ENCODE measurements at regions not wholly inside any gene's neighbourhood (a gene's known extent, or its start where the extent isn't known, plus 50 kb on each side); places are given as distances from the start of the nearest gene placed in this dataset.

- ATAC-seq (no peak), DNase-seq (no peak)
- Mint-ChIP-seq H3K4me3 (no peak overlapping the region), H3K36me3 (ENCODE audit: low read depth) (no peaks in the 10 kb centered on the region), H3K27me3 (no peaks in the 10 kb centered on the region), H3K9me3 (ENCODE audit: low read depth) (peaks cover 4% of the 10 kb centered on the region), H3K4me1 (no peaks in the 10 kb centered on the region), H3K27ac (no peak overlapping the region)
- ChIA-PET POLR2A (no interaction called here), CTCF (interaction anchor here (1.1 kb wide), 1 partner anchor 13 kb away, joined by 3 read pairs; no protein-coding TSS in a partner anchor)
- intact Hi-C loops (cut with DNase I, micrococcal nuclease): no loop called here
These were observed 343.8 kb upstream of the PLSCR5 start for GRCh38 chr3:146948985-146949384.

GRCh38 chr3:146948186-146948585 lies 343.0 kb upstream of the PLSCR5 start:
- CTCF ChIA-PET: interaction anchor here (1.1 kb wide), 1 partner anchor 12 kb away, joined by 3 read pairs; no protein-coding TSS in a partner anchor
- ATAC-seq (no peak), DNase-seq (no peak)
- POLR2A ChIA-PET: no interaction called here
- Mint-ChIP-seq H3K4me1 (no peaks in the 10 kb centered on the region), H3K27ac (no peak overlapping the region), H3K27me3 (no peaks in the 10 kb centered on the region), H3K36me3 (ENCODE audit: low read depth) (no peaks in the 10 kb centered on the region), H3K9me3 (ENCODE audit: low read depth) (peaks cover 4% of the 10 kb centered on the region), H3K4me3 (no peak overlapping the region)
- intact Hi-C loops (cut with DNase I, micrococcal nuclease): no loop called here

- H3K4me3 Mint-ChIP-seq: no peak overlapping the region
- POLR2A ChIA-PET: no interaction called here
- no peaks in the 10 kb centered on the region for H3K4me1 Mint-ChIP-seq
- CTCF ChIA-PET: no interaction called here
- intact Hi-C loops (cut with DNase I, micrococcal nuclease): no loop called here
- no peaks in the 10 kb centered on the region for H3K9me3 Mint-ChIP-seq (ENCODE audit: low read depth)
- ATAC-seq (no peak), DNase-seq (no peak)
- no peaks in the 10 kb centered on the region for H3K27me3 Mint-ChIP-seq
- H3K27ac Mint-ChIP-seq: no peak overlapping the region
- no peaks in the 10 kb centered on the region for H3K36me3 Mint-ChIP-seq (ENCODE audit: low read depth)
These were observed 324.6 kb upstream of the PLSCR5 start for GRCh38 chr3:146929696-146930095.

GRCh38 chr3:146928421-146929059 lies 323.4 kb upstream of the PLSCR5 start:
- Mint-ChIP-seq H3K27ac (no peak overlapping the region), H3K27me3 (no peaks in the 10 kb centered on the region), H3K9me3 (ENCODE audit: low read depth) (no peaks in the 10 kb centered on the region), H3K4me1 (no peaks in the 10 kb centered on the region), H3K36me3 (ENCODE audit: low read depth) (no peaks in the 10 kb centered on the region), H3K4me3 (no peak overlapping the region)
- intact Hi-C loops (cut with DNase I, micrococcal nuclease): no loop called here
- ChIA-PET POLR2A (no interaction called here), CTCF (no interaction called here)
- DNase-seq (no peak), ATAC-seq (no peak)

GRCh38 chr3:146921693-146922092 lies 316.5 kb upstream of the PLSCR5 start:
- H3K27ac Mint-ChIP-seq: no peak overlapping the region
- intact Hi-C loops (cut with DNase I, micrococcal nuclease): no loop called here
- POLR2A ChIA-PET: no interaction called here
- H3K4me3 Mint-ChIP-seq: no peak overlapping the region
- no peaks in the 10 kb centered on the region for H3K36me3 Mint-ChIP-seq (ENCODE audit: low read depth)
- H3K4me1 Mint-ChIP-seq: no peaks in the 10 kb centered on the region
- H3K9me3 Mint-ChIP-seq (ENCODE audit: low read depth): no peaks in the 10 kb centered on the region
- no peaks in the 10 kb centered on the region for H3K27me3 Mint-ChIP-seq
- no peak for DNase-seq
- ATAC-seq: no peak
- CTCF ChIA-PET: no interaction called here

- Mint-ChIP-seq H3K27me3 (no peaks in the 10 kb centered on the region), H3K36me3 (ENCODE audit: low read depth) (no peaks in the 10 kb centered on the region), H3K4me3 (no peak overlapping the region), H3K9me3 (ENCODE audit: low read depth) (no peaks in the 10 kb centered on the region), H3K4me1 (no peaks in the 10 kb centered on the region), H3K27ac (no peak overlapping the region)
- intact Hi-C loops (cut with DNase I, micrococcal nuclease): no loop called here
- ATAC-seq: no peak
- CTCF ChIA-PET: no interaction called here
- DNase-seq: no peak
- POLR2A ChIA-PET: no interaction called here
These were observed 309.3 kb upstream of the PLSCR5 start for GRCh38 chr3:146914409-146914808.

- Mint-ChIP-seq H3K4me1 (no peaks in the 10 kb centered on the region), H3K4me3 (no peak overlapping the region), H3K27me3 (no peaks in the 10 kb centered on the region), H3K9me3 (ENCODE audit: low read depth) (no peaks in the 10 kb centered on the region), H3K27ac (no peak overlapping the region), H3K36me3 (ENCODE audit: low read depth) (no peaks in the 10 kb centered on the region)
- ATAC-seq: no peak
- ChIA-PET CTCF (no interaction called here), POLR2A (no interaction called here)
- intact Hi-C loops (cut with DNase I, micrococcal nuclease): no loop called here
- no peak for DNase-seq
These were observed 307.3 kb upstream of the PLSCR5 start for GRCh38 chr3:146912241-146913015.

GRCh38 chr3:146903927-146904326 lies 298.8 kb upstream of the PLSCR5 start:
- POLR2A ChIA-PET: no interaction called here
- Mint-ChIP-seq H3K4me1 (no peaks in the 10 kb centered on the region), H3K9me3 (ENCODE audit: low read depth) (no peaks in the 10 kb centered on the region)

GRCh38 chr3:146899171-146899570 lies 294.0 kb upstream of the PLSCR5 start:
- no peaks in the 10 kb centered on the region for H3K36me3 Mint-ChIP-seq (ENCODE audit: low read depth)
- ATAC-seq (no peak), DNase-seq (no peak)
- CTCF ChIA-PET: no interaction called here
- intact Hi-C loops (cut with DNase I, micrococcal nuclease): no loop called here
- H3K4me1 Mint-ChIP-seq: no peaks in the 10 kb centered on the region
- H3K9me3 Mint-ChIP-seq (ENCODE audit: low read depth): no peaks in the 10 kb centered on the region
- POLR2A ChIA-PET: no interaction called here
- H3K27ac Mint-ChIP-seq: no peak overlapping the region
- no peaks in the 10 kb centered on the region for H3K27me3 Mint-ChIP-seq
- no peak overlapping the region for H3K4me3 Mint-ChIP-seq

More at GRCh38 chr3:146903927-146904326, 298.8 kb upstream of the PLSCR5 start:
- no peak for ATAC-seq
- no peaks in the 10 kb centered on the region for H3K36me3 Mint-ChIP-seq (ENCODE audit: low read depth)
- H3K27ac Mint-ChIP-seq: no peak overlapping the region
- H3K4me3 Mint-ChIP-seq: no peak overlapping the region
- CTCF ChIA-PET: no interaction called here
- intact Hi-C loops (cut with DNase I, micrococcal nuclease): no loop called here
- H3K27me3 Mint-ChIP-seq: no peaks in the 10 kb centered on the region
- no peak for DNase-seq

GRCh38 chr3:146896711-146897110 lies 291.6 kb upstream of the PLSCR5 start:
- DNase-seq (no peak), ATAC-seq (no peak)
- no peak overlapping the region for H3K4me3 Mint-ChIP-seq
- no peaks in the 10 kb centered on the region for H3K9me3 Mint-ChIP-seq (ENCODE audit: low read depth)
- H3K4me1 Mint-ChIP-seq: no peaks in the 10 kb centered on the region
- H3K36me3 Mint-ChIP-seq (ENCODE audit: low read depth): no peaks in the 10 kb centered on the region
- H3K27me3 Mint-ChIP-seq: no peaks in the 10 kb centered on the region
- CTCF ChIA-PET: no interaction called here
- POLR2A ChIA-PET: no interaction called here
- no peak overlapping the region for H3K27ac Mint-ChIP-seq
- intact Hi-C loops (cut with DNase I, micrococcal nuclease): no loop called here

- Mint-ChIP-seq H3K4me1 (no peaks in the 10 kb centered on the region), H3K27ac (no peak overlapping the region), H3K4me3 (no peak overlapping the region), H3K36me3 (ENCODE audit: low read depth) (no peaks in the 10 kb centered on the region), H3K9me3 (ENCODE audit: low read depth) (no peaks in the 10 kb centered on the region), H3K27me3 (no peaks in the 10 kb centered on the region)
- intact Hi-C loops (cut with DNase I, micrococcal nuclease): no loop called here
- ChIA-PET POLR2A (no interaction called here), CTCF (no interaction called here)
- DNase-seq (no peak), ATAC-seq (no peak)
These were observed 290.0 kb upstream of the PLSCR5 start for GRCh38 chr3:146895026-146895749.

- ATAC-seq (no peak), DNase-seq (no peak)
- POLR2A ChIA-PET: no interaction called here
- Mint-ChIP-seq H3K27ac (no peak overlapping the region), H3K27me3 (no peaks in the 10 kb centered on the region), H3K4me1 (no peaks in the 10 kb centered on the region), H3K9me3 (ENCODE audit: low read depth) (no peaks in the 10 kb centered on the region), H3K36me3 (ENCODE audit: low read depth) (no peaks in the 10 kb centered on the region), H3K4me3 (no peak overlapping the region)
- intact Hi-C loops (cut with DNase I, micrococcal nuclease): no loop called here
- CTCF ChIA-PET: no interaction called here
These were observed 289.3 kb upstream of the PLSCR5 start for GRCh38 chr3:146894406-146894805.
